GM12878 (cell line): ENCODE measurements at regions not wholly inside any gene's neighbourhood (a gene's known extent, or its start where the extent isn't known, plus 50 kb on each side); places are given as distances from the start of the nearest gene placed in this dataset.

ENCODE experiments used
- ATAC-seq: fragments of 200-7000 bp; cut with Tn5 transposase; 3 replicates; pipeline ENCODE4 v1.9.1; 2020; ENCODE audit warnings: mild to moderate bottlenecking, moderate library complexity
- BruUV-seq: library from RNA; stranded (reverse); fragments of 400-500 nt; replicated peaks from 2 replicates; lab custom pipeline; 2021; lab: Mats Ljungman, UMichigan
- CTCF ChIA-PET: fragments of 300-600 bp; sonication (Branson Sonifier 250); formaldehyde crosslinking; extraction: SDS; loops from one replicate; lab custom pipeline; 2021; ENCODE audit warnings: inconsistent platforms; lab: Yijun Ruan, JAX
- POLR2A ChIA-PET: fragments of 350-600 bp; formaldehyde crosslinking; extraction: SDS; loops from one replicate; lab custom pipeline; 2021; ENCODE audit warnings: inconsistent platforms; lab: Charles Lee
- RAD21 ChIA-PET: fragments of 300-600 bp; sonication (Branson Sonifier 250); formaldehyde crosslinking; loops from one replicate; lab custom pipeline; 2023; ENCODE audit warnings: antibody characterized with exemption; ENCODE audit not compliant: unreplicated experiment; lab: Charles Lee
- SMC1A ChIA-PET: fragments of 300-600 bp; sonication (Branson Sonifier 250); formaldehyde crosslinking; loops from one replicate; lab custom pipeline; 2023; ENCODE audit not compliant: unreplicated experiment, uncharacterized antibody; lab: Charles Lee
- DNase-seq: peaks from one replicate; pipeline ENCODE4 v3.0.0-alpha.2; 2011; ENCODE audit warnings: low read depth, low spot score
- FAIRE-seq: peaks from 3 replicates; lab custom pipeline; 2011; peaks lifted over from hg19 to GRCh38; lab: Jason Lieb, UNC
- H2AFZ ChIP-seq: 2 replicates; pipeline ENCODE4 v1.6.0; 2011; ENCODE audit warnings: low read depth, low read length, control low read depth; ENCODE audit not compliant: control insufficient read depth
- H3K27ac ChIP-seq: 2 replicates; pipeline ENCODE4 v1.5.1; 2011; ENCODE audit warnings: control low read depth; ENCODE audit not compliant: control insufficient read depth, insufficient read depth
- H3K27me3 ChIP-seq, 2 experiments: replicated peaks in 1 of 2; 2 replicates each; pipeline versions ENCODE4 v1.6.0 to v1.6.1; 2011; ENCODE audit warnings: low read length in 1 of 2; ENCODE audit not compliant: control insufficient read depth in 2 of 2, insufficient read depth in 2 of 2
- H3K36me3 ChIP-seq, 2 experiments: 2 replicates each; pipeline ENCODE4 v1.5.1; 2011; ENCODE audit warnings: low read length in 1 of 2; ENCODE audit not compliant: control insufficient read depth in 2 of 2, insufficient read depth in 2 of 2
- H3K4me1 ChIP-seq: 2 replicates; pipeline ENCODE4 v1.6.1; 2011; ENCODE audit warnings: mild to moderate bottlenecking, low read length, moderate library complexity, mixed read lengths; ENCODE audit not compliant: control insufficient read depth, insufficient read depth
- H3K4me2 ChIP-seq: 2 replicates; pipeline ENCODE4 v1.6.0; 2011; ENCODE audit warnings: control low read depth; ENCODE audit not compliant: control insufficient read depth, insufficient read depth
- H3K4me3 ChIP-seq: fragments of 200-600 bp; sonication (generic); 2 replicates; pipeline ENCODE4 v1.5.1; 2016
- H3K79me2 ChIP-seq: 2 replicates; pipeline ENCODE4 v1.6.0; 2011; ENCODE audit warnings: low read length; ENCODE audit not compliant: control insufficient read depth, insufficient read depth
- H3K9ac ChIP-seq: 2 replicates; pipeline ENCODE4 v1.8.0; 2011; ENCODE audit warnings: low read length, control low read depth, mixed read lengths; ENCODE audit not compliant: control insufficient read depth, insufficient read depth
- H3K9me3 ChIP-seq: replicated peaks from 3 replicates; pipeline ENCODE4 v1.5.1; 2011; ENCODE audit warnings: mild to moderate bottlenecking, low read length; ENCODE audit not compliant: control insufficient read depth, insufficient read depth
- H4K20me1 ChIP-seq: 2 replicates; pipeline ENCODE4 v1.6.0; 2011; ENCODE audit not compliant: control insufficient read depth, insufficient read depth
- EZH2 ChIP-seq: IDR thresholded peaks from 2 replicates; pipeline ENCODE4 v1.6.1; 2012; ENCODE audit warnings: low read depth, mild to moderate bottlenecking, control low read depth, inconsistent platforms, low read length, borderline replicate concordance; ENCODE audit not compliant: control insufficient read depth
- FOXK2 ChIP-seq: fragments of 450-650 bp; IDR thresholded peaks from 2 replicates; pipeline ENCODE4 v1.6.1; 2017; ENCODE audit warnings: mild to moderate bottlenecking, moderate library complexity
- MEF2B ChIP-seq: fragments of 450-650 bp; IDR thresholded peaks from 2 replicates; pipeline ENCODE4 v1.6.1; 2018; ENCODE audit warnings: mild to moderate bottlenecking, moderate library complexity; ENCODE audit not compliant: partially characterized antibody, poor library complexity, severe bottlenecking
- POLR2AphosphoS2 ChIP-seq: IDR thresholded peaks from 2 replicates; pipeline ENCODE4 v1.6.1; 2011; ENCODE audit warnings: low read depth, mild to moderate bottlenecking, low read length, improper control_type of control experiment, moderate library complexity
- POLR2AphosphoS5 ChIP-seq: IDR thresholded peaks from 2 replicates; pipeline ENCODE4 v1.6.1; 2011; ENCODE audit warnings: mild to moderate bottlenecking, low read length, inconsistent platforms
- RFX5 ChIP-seq: IDR thresholded peaks from 2 replicates; pipeline ENCODE4 v1.6.1; 2011; ENCODE audit warnings: low read depth, low read length, improper control_type of control experiment
- SUZ12 ChIP-seq: fragments of 200-600 bp; sonication (generic); IDR thresholded peaks from one replicate; pipeline ENCODE4 v1.6.1; 2018; ENCODE audit warnings: antibody characterized with exemption, mild to moderate bottlenecking; ENCODE audit not compliant: unreplicated experiment
- TCF12 ChIP-seq: IDR thresholded peaks from 2 replicates; pipeline ENCODE4 v1.6.1; 2011; ENCODE audit warnings: low read depth, mild to moderate bottlenecking, low read length
- ZNF207 ChIP-seq: fragments of 450-650 bp; IDR thresholded peaks from 2 replicates; pipeline ENCODE4 v1.6.1; 2014; ENCODE audit warnings: antibody characterized with exemption, mild to moderate bottlenecking, borderline replicate concordance
- in situ Hi-C: fragments of 300-500 bp; cut with MboI; formaldehyde crosslinking; loops from 9 replicates; pipeline ENCODE4 v1.14.3; 2018; ENCODE audit warnings: mixed read lengths
- intact Hi-C: fragments of 100-400 bp; cut with micrococcal nuclease; formaldehyde crosslinking; loops from one replicate; pipeline ENCODE4 v1.14.2; 2022; ENCODE audit not compliant: unreplicated experiment
- TF ChIP-seq, protein P1 (sequence below): fragments of 450-650 bp; IDR thresholded peaks from 2 replicates; pipeline ENCODE4 v1.6.1; 2017; ENCODE audit warnings: antibody characterized with exemption, mild to moderate bottlenecking, moderate library complexity
- TF ChIP-seq, protein P2 (sequence below): fragments of 450-650 bp; formaldehyde crosslinking; IDR thresholded peaks from 2 replicates; pipeline ENCODE4 v1.4.0; 2020; ENCODE audit warnings: mild to moderate bottlenecking, moderate library complexity
- TF ChIP-seq, protein P3 (sequence below): fragments of 150-350 bp; IDR thresholded peaks from 2 replicates; pipeline ENCODE4 v1.6.1; 2014; ENCODE audit warnings: mild to moderate bottlenecking, low read depth, low read length
- TF ChIP-seq, protein P4 (sequence below): IDR thresholded peaks from 2 replicates; pipeline ENCODE4 v1.6.1; 2011; ENCODE audit warnings: low read depth, mild to moderate bottlenecking, low read length, moderate library complexity, borderline replicate concordance; ENCODE audit errors: extremely low read depth

DNA sequence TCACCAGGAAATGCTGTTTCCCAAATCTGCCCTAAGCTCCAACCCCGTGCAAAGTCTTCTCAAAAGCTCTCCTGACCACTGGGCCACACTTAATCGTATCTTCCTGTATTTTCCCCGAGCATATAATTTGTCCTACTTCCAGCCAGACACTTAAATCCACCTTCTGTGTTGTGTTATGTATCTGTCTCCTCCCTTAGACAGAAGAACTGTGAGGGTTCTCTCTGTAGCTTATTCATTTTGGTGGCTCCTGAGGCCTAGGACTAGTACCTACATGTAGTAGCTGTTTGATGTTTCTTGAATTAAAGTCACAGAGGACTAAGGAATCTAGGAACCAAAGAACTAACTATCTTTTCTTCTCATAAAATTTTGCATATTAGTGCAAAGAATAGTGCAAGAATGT, 292.6 kb downstream of the ALDH8A1 start (continued):
- TF ChIP-seq, protein P1, sequence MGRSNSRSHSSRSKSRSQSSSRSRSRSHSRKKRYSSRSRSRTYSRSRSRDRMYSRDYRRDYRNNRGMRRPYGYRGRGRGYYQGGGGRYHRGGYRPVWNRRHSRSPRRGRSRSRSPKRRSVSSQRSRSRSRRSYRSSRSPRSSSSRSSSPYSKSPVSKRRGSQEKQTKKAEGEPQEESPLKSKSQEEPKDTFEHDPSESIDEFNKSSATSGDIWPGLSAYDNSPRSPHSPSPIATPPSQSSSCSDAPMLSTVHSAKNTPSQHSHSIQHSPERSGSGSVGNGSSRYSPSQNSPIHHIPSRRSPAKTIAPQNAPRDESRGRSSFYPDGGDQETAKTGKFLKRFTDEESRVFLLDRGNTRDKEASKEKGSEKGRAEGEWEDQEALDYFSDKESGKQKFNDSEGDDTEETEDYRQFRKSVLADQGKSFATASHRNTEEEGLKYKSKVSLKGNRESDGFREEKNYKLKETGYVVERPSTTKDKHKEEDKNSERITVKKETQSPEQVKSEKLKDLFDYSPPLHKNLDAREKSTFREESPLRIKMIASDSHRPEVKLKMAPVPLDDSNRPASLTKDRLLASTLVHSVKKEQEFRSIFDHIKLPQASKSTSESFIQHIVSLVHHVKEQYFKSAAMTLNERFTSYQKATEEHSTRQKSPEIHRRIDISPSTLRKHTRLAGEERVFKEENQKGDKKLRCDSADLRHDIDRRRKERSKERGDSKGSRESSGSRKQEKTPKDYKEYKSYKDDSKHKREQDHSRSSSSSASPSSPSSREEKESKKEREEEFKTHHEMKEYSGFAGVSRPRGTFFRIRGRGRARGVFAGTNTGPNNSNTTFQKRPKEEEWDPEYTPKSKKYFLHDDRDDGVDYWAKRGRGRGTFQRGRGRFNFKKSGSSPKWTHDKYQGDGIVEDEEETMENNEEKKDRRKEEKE: no peak

DNA sequence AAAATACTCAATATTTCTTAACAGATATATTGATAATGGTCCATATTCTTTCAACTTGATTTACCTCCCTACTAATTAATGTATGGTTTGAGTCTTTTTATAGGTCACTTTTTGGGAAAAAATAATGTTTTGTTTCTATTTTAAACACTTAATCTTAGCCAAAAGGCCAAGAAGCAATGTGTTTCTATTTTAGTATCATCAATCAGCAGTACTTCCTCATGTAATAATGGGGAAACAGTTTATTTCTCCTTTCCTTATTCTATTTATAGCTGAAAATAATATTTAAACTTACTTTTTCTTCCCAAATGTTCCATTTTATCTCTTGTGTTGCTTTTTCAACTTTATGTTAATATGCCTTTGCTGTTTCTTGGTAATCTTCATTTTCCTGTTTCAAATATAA, 295.1 kb downstream of the ALDH8A1 start:
- peaks cover 0 to 5% of the 10 kb centered on the region in 2 experiments; a peak in 1 of 4 replicates for H3K27me3 ChIP-seq
- no peak overlapping the region for H2AFZ ChIP-seq
- ChIA-PET POLR2A (interaction anchor here (0.6 kb wide), 1 partner anchor 514 kb away, joined by 5 read pairs; no protein-coding TSS in a partner anchor), CTCF (interaction anchor here (0.9 to 1.5 kb wide), 2 partner anchors 14 to 499 kb away, joined by 3 to 4 read pairs; no protein-coding TSS in a partner anchor), RAD21 (no interaction called here), SMC1A (interaction anchor here (0.6 kb wide), 1 partner anchor 275 kb away, joined by 3 read pairs; no protein-coding TSS in a partner anchor)
- FAIRE-seq (no peak), DNase-seq (no peak), ATAC-seq (no peak)
- no peaks in the 10 kb centered on the region for H4K20me1 ChIP-seq
- no peak overlapping the region for H3K27ac ChIP-seq
- in situ Hi-C loops: no loop called here
- no peak overlapping the region for H3K4me2 ChIP-seq
- intact Hi-C loops: no loop called here
- TF ChIP-seq, protein P2, sequence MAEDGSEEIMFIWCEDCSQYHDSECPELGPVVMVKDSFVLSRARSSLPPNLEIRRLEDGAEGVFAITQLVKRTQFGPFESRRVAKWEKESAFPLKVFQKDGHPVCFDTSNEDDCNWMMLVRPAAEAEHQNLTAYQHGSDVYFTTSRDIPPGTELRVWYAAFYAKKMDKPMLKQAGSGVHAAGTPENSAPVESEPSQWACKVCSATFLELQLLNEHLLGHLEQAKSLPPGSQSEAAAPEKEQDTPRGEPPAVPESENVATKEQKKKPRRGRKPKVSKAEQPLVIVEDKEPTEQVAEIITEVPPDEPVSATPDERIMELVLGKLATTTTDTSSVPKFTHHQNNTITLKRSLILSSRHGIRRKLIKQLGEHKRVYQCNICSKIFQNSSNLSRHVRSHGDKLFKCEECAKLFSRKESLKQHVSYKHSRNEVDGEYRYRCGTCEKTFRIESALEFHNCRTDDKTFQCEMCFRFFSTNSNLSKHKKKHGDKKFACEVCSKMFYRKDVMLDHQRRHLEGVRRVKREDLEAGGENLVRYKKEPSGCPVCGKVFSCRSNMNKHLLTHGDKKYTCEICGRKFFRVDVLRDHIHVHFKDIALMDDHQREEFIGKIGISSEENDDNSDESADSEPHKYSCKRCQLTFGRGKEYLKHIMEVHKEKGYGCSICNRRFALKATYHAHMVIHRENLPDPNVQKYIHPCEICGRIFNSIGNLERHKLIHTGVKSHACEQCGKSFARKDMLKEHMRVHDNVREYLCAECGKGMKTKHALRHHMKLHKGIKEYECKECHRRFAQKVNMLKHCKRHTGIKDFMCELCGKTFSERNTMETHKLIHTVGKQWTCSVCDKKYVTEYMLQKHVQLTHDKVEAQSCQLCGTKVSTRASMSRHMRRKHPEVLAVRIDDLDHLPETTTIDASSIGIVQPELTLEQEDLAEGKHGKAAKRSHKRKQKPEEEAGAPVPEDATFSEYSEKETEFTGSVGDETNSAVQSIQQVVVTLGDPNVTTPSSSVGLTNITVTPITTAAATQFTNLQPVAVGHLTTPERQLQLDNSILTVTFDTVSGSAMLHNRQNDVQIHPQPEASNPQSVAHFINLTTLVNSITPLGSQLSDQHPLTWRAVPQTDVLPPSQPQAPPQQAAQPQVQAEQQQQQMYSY (CRISPR knock-in tag): no peak
- TF ChIP-seq, protein P3, sequence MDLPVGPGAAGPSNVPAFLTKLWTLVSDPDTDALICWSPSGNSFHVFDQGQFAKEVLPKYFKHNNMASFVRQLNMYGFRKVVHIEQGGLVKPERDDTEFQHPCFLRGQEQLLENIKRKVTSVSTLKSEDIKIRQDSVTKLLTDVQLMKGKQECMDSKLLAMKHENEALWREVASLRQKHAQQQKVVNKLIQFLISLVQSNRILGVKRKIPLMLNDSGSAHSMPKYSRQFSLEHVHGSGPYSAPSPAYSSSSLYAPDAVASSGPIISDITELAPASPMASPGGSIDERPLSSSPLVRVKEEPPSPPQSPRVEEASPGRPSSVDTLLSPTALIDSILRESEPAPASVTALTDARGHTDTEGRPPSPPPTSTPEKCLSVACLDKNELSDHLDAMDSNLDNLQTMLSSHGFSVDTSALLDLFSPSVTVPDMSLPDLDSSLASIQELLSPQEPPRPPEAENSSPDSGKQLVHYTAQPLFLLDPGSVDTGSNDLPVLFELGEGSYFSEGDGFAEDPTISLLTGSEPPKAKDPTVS: no peak
- TF ChIP-seq SUZ12 (no peak), RFX5 (no peak), TCF12 (no peak), MEF2B (no peak), POLR2AphosphoS2 (no peak), POLR2AphosphoS5 (no peak), ZNF207 (no peak), EZH2 (no peak), FOXK2 (no peak)
- TF ChIP-seq, protein P4, sequence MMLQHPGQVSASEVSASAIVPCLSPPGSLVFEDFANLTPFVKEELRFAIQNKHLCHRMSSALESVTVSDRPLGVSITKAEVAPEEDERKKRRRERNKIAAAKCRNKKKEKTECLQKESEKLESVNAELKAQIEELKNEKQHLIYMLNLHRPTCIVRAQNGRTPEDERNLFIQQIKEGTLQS: no peak
- H3K9ac ChIP-seq: no peak overlapping the region
- H3K36me3 ChIP-seq: no peaks in the 10 kb centered on the region
- no peaks in the 10 kb centered on the region for H3K4me1 ChIP-seq
- BruUV-seq: no TSS peak
- no peaks in the 10 kb centered on the region for H3K9me3 ChIP-seq
- no peak overlapping the region for H3K4me3 ChIP-seq
- no peaks in the 10 kb centered on the region for H3K79me2 ChIP-seq
